BLaER1 treated with 17β-estradiol and CSF1 and Interleukin-3, amounts not matched to agents 10 nM and 100 nM (cell line): ENCODE measurements at regions not wholly inside any gene's neighbourhood (a gene's known extent, or its start where the extent isn't known, plus 50 kb on each side); places are given as distances from the start of the nearest gene placed in this dataset.

Experiments used
- H3K27ac ChIP-seq, 11 experiments: shearing (Covaris generic); formaldehyde crosslinking; 2 replicates each; pipeline ENCODE4 v1.8.1; 2022
- H3K27me3 ChIP-seq, 11 experiments: shearing (Covaris generic); formaldehyde crosslinking; 2 replicates each; pipeline ENCODE4 v1.8.1; 2022
- H3K36me3 ChIP-seq, 11 experiments: shearing (Covaris generic); formaldehyde crosslinking; 2 replicates each; pipeline ENCODE4 v1.8.1; 2022
- H3K4me1 ChIP-seq, 10 experiments: shearing (Covaris generic); formaldehyde crosslinking; 2 replicates each; pipeline ENCODE4 v1.8.1; 2022
- H3K4me2 ChIP-seq, 11 experiments: shearing (Covaris generic); formaldehyde crosslinking; 2 replicates each; pipeline ENCODE4 v1.8.1; 2022
- H3K4me3 ChIP-seq, 10 experiments: shearing (Covaris generic); formaldehyde crosslinking; 2 replicates each; pipeline ENCODE4 v1.8.1; 2022
- H3K9ac ChIP-seq, 11 experiments: shearing (Covaris generic); formaldehyde crosslinking; 2 replicates each; pipeline ENCODE4 v1.8.1; 2022
- H3K9me3 ChIP-seq, 11 experiments: shearing (Covaris generic); formaldehyde crosslinking; replicated peaks in 1 of 11; 2 replicates each; pipeline ENCODE4 v1.8.1; 2022
- H4K20me1 ChIP-seq, 11 experiments: shearing (Covaris generic); formaldehyde crosslinking; 2 replicates each; pipeline ENCODE4 v1.8.1; 2022
- Cebpa-rat ChIP-seq, 11 experiments: shearing (Covaris generic); IDR thresholded peaks; 2 replicates each; pipeline ENCODE4 v1.8.1; 2022

GRCh38 chr13:108156749-108157148 lies 58.6 kb downstream of the LIG4 start:
- no peak overlapping the region for H3K4me2 ChIP-seq
- H3K36me3 ChIP-seq = no peaks in the 10 kb centered on the region; a peak in 1 of 22 replicates
- TF ChIP-seq Cebpa-rat (IDR thresholded peaks at IDR 0.05) = no peak
- H3K9me3 ChIP-seq = peaks cover 14 to 21% (median 20%) of the 10 kb centered on the region in 11 experiments
- H3K4me1 ChIP-seq = no peaks in the 10 kb centered on the region
- H3K27me3 ChIP-seq = no peaks in the 10 kb centered on the region
- no peak overlapping the region for H3K27ac ChIP-seq
- H4K20me1 ChIP-seq = no peaks in the 10 kb centered on the region
- no peak overlapping the region for H3K4me3 ChIP-seq
- H3K9ac ChIP-seq = no peak overlapping the region

DNA sequence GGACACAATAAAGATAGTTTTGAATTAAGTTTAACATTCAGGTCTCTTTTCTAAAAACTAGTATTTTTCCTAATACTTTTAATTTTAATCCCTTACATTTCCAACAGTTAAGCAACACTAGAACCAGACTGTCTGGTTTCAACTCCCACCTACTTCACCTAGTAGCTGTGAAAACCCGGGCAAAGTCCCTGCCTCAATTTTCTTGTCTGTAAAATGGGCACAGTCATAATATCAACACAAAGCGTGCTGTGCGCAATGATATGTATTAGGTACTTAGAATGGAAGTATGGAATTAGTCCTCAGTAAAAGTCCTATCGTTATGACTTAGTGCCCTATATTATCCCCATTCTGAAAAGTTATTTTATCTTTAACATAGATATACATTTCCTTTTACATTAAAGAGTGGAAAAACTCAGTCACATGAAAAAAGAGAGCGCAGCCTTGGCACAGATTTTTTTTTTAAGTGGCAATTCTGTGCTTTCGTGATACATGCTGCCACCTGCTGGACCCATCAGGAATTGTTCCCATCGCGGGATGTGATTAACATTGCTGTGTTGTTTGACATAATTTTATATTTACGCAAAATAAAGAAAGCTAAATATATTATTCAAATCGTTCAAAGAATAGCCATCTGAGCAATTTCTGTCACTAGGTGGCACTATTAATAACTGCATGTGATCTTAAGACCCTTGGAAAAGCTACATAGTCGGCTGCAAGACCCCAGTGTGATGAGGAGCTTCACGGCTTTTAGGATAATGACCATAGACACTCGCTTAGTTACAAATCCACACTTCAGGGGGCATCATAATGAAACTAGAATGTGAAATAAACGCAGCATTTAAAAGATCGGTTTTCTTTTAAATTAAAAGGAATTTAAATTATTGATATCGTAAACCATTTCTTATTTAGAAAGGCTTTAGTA lies 59.9 kb downstream of the LIG4 start:
- Histone ChIP-seq H3K9ac (no peak overlapping the region), H3K4me3 (no peak overlapping the region), H3K36me3 (no peaks in the 10 kb centered on the region; a peak in 1 of 22 replicates), H3K27me3 (no peaks in the 10 kb centered on the region), H3K9me3 (peaks cover 14 to 27% (median 21%) of the 10 kb centered on the region in 11 experiments), H3K27ac (no peak overlapping the region), H4K20me1 (no peaks in the 10 kb centered on the region), H3K4me1 (no peaks in the 10 kb centered on the region), H3K4me2 (no peak overlapping the region)
- no peak for TF ChIP-seq Cebpa-rat (IDR thresholded peaks at IDR 0.05)

- Histone ChIP-seq H3K4me1 (no peaks in the 10 kb centered on the region), H3K4me3 (no peak overlapping the region), H3K4me2 (no peak overlapping the region), H3K36me3 (no peaks in the 10 kb centered on the region; a peak in 1 of 22 replicates), H3K9ac (no peak overlapping the region), H3K27me3 (no peaks in the 10 kb centered on the region), H3K27ac (no peak overlapping the region), H3K9me3 (peaks cover 14 to 27% (median 21%) of the 10 kb centered on the region in 11 experiments), H4K20me1 (no peaks in the 10 kb centered on the region)
- TF ChIP-seq Cebpa-rat (IDR thresholded peaks at IDR 0.05) = no peak
Measured at GRCh38 chr13:108154421-108154858, 60.9 kb downstream of the LIG4 start.

DNA sequence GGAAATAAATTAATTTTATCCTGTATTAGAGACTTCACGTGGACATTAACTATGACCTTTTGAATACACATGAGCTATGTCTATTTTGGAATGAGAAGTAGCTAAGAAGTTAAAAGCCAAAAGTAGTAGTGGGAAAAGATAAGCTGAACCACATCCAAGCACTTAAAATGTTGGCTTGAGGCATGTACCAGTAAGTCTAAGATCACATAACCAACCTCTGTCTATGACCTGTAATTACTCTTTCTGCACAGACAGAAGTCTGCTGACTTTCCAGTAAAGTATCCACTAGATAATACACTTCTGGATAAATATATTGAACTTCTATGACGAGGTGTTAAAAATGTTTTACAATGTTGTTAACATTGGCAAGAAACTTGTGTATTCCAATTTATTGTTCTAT lies 68.7 kb downstream of the LIG4 start:
- Histone ChIP-seq H3K27me3 (no peaks in the 10 kb centered on the region), H3K27ac (no peak overlapping the region), H3K4me2 (no peak overlapping the region), H3K36me3 (no peaks in the 10 kb centered on the region), H3K4me3 (no peak overlapping the region), H3K4me1 (no peaks in the 10 kb centered on the region), H3K9ac (no peak overlapping the region), H3K9me3 (peaks cover 0 to 6% (median 0%) of the 10 kb centered on the region in 11 experiments; a peak in 5 of 22 replicates), H4K20me1 (no peaks in the 10 kb centered on the region)
- TF ChIP-seq Cebpa-rat (IDR thresholded peaks at IDR 0.05) = no peak

GRCh38 chr13:108142702-108143436 lies 72.5 kb downstream of the LIG4 start:
- no peaks in the 10 kb centered on the region for H3K36me3 ChIP-seq
- no peak for TF ChIP-seq Cebpa-rat (IDR thresholded peaks at IDR 0.05)
- no peak overlapping the region for H3K4me3 ChIP-seq
- no peaks in the 10 kb centered on the region for H4K20me1 ChIP-seq
- H3K9ac ChIP-seq = no peak overlapping the region
- no peaks in the 10 kb centered on the region for H3K27me3 ChIP-seq
- H3K4me1 ChIP-seq = no peaks in the 10 kb centered on the region
- no peak overlapping the region for H3K4me2 ChIP-seq
- H3K9me3 ChIP-seq = no peaks in the 10 kb centered on the region
- no peak overlapping the region for H3K27ac ChIP-seq

GRCh38 chr13:108137176-108137575 lies 78.2 kb downstream of the LIG4 start:
- Histone ChIP-seq H3K4me2 (no peak overlapping the region), H3K9me3 (no peaks in the 10 kb centered on the region), H3K27me3 (no peaks in the 10 kb centered on the region), H3K27ac (no peak overlapping the region), H3K9ac (no peak overlapping the region), H3K4me3 (no peak overlapping the region), H3K4me1 (no peaks in the 10 kb centered on the region), H4K20me1 (no peaks in the 10 kb centered on the region), H3K36me3 (no peaks in the 10 kb centered on the region)
- no peak for TF ChIP-seq Cebpa-rat (IDR thresholded peaks at IDR 0.05)

GRCh38 chr13:108127406-108127805 lies 87.9 kb downstream of the LIG4 start:
- Histone ChIP-seq H3K27me3 (no peaks in the 10 kb centered on the region), H3K4me1 (no peaks in the 10 kb centered on the region), H3K4me3 (no peak overlapping the region), H3K4me2 (no peak overlapping the region), H3K9me3 (no peaks in the 10 kb centered on the region), H3K27ac (no peak overlapping the region), H3K9ac (no peak overlapping the region), H3K36me3 (no peaks in the 10 kb centered on the region), H4K20me1 (no peaks in the 10 kb centered on the region)
- TF ChIP-seq Cebpa-rat (IDR thresholded peaks at IDR 0.05) = no peak

GRCh38 chr13:108126056-108126455 lies 89.3 kb downstream of the LIG4 start:
- no peaks in the 10 kb centered on the region for H3K27me3 ChIP-seq
- H3K9me3 ChIP-seq = no peaks in the 10 kb centered on the region
- H3K4me2 ChIP-seq = no peak overlapping the region
- H3K9ac ChIP-seq = no peak overlapping the region
- H3K27ac ChIP-seq = no peak overlapping the region
- H3K36me3 ChIP-seq = no peaks in the 10 kb centered on the region
- no peaks in the 10 kb centered on the region for H3K4me1 ChIP-seq
- no peaks in the 10 kb centered on the region for H4K20me1 ChIP-seq
- H3K4me3 ChIP-seq = no peak overlapping the region
- TF ChIP-seq Cebpa-rat (IDR thresholded peaks at IDR 0.05) = no peak

GRCh38 chr13:108121406-108121805 lies 93.9 kb downstream of the LIG4 start:
- Histone ChIP-seq H3K4me1 (no peaks in the 10 kb centered on the region), H3K9me3 (no peaks in the 10 kb centered on the region), H3K9ac (no peak overlapping the region), H3K36me3 (no peaks in the 10 kb centered on the region), H3K27ac (no peak overlapping the region), H4K20me1 (no peaks in the 10 kb centered on the region), H3K27me3 (no peaks in the 10 kb centered on the region), H3K4me2 (no peak overlapping the region), H3K4me3 (no peak overlapping the region)
- no peak for TF ChIP-seq Cebpa-rat (IDR thresholded peaks at IDR 0.05)
